Activated CD4-positive, alpha-beta memory T cell treated with anti-CD3 and anti-CD28 coated beads, Interleukin-2, amount 10 ng/mL, durations not matched to agents 7 days and 5 days (primary cell): ENCODE measurements at regions not wholly inside any gene's neighbourhood (a gene's known extent, or its start where the extent isn't known, plus 50 kb on each side); places are given as distances from the start of the nearest gene placed in this dataset.

Experiments used
- CTCF ChIA-PET: fragments of 350-600 bp; sonication (Branson Sonifier 250); formaldehyde crosslinking; loops from one replicate; lab custom pipeline; 2021; ENCODE audit warnings: antibody characterized with exemption, inconsistent platforms; lab: Charles Lee
- POLR2A ChIA-PET: fragments of 350-600 bp; sonication (Branson Sonifier 250); formaldehyde crosslinking; loops from one replicate; lab custom pipeline; 2021; ENCODE audit warnings: antibody characterized with exemption; lab: Charles Lee
- DNase-seq: peaks from one replicate; pipeline ENCODE4 v3.0.0-alpha.2; 2020
- H3K27ac Mint-ChIP-seq: one replicate; pipeline ENCODE4 v1.8.0; 2021; ENCODE audit warnings: mild to moderate bottlenecking, mixed read lengths
- H3K27me3 Mint-ChIP-seq: one replicate; pipeline ENCODE4 v1.8.0; 2021; ENCODE audit warnings: mixed read lengths
- H3K36me3 Mint-ChIP-seq: one replicate; pipeline ENCODE4 v1.8.0; 2021; ENCODE audit warnings: low read depth, mixed read lengths
- H3K4me1 Mint-ChIP-seq: one replicate; pipeline ENCODE4 v1.8.0; 2021; ENCODE audit warnings: mixed read lengths
- H3K4me3 Mint-ChIP-seq: one replicate; pipeline ENCODE4 v1.8.0; 2021; ENCODE audit warnings: mild to moderate bottlenecking, mixed read lengths
- H3K9me3 Mint-ChIP-seq: one replicate; pipeline ENCODE4 v1.8.0; 2021; ENCODE audit warnings: mixed read lengths

DNA sequence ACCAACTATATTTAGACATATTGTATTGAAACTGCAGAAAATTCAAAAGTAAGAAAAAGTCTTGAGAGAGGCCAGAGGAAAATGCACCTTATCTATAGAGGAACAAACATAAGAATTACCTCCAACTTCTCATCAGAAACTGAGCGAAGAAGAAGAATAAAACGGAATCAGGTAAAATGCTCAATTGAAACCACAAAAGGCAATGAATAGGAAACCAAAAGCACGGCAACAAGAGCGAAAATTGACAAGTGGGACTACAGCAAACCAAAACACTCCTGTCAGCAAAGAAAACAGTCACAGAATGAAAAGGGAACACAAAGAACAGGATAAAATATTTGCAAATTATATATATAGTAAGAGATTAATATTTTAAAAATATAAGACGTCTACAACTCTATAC lies 61.9 kb upstream of the PARP11 start:
- Mint-ChIP-seq H3K4me1 (peaks cover 47% of the 10 kb centered on the region), H3K27me3 (no peaks in the 10 kb centered on the region), H3K9me3 (no peaks in the 10 kb centered on the region), H3K4me3 (peak overlapping the region; percentile 56), H3K27ac (peak overlapping the region; percentile 72), H3K36me3 (no peaks in the 10 kb centered on the region)
- DNase-seq, result no peak
- CTCF ChIA-PET, result interaction anchor here (1.5 to 2.1 kb wide), 3 partner anchors 12 to 51 kb away, joined by 5 to 13 read pairs (median 7); no protein-coding TSS in a partner anchor
- POLR2A ChIA-PET, result interaction anchor here (1.4 to 2.5 kb wide), 7 partner anchors 10 to 339 kb away, joined by 3 to 13 read pairs (median 6); partner anchors contain the start of gene CCND2

DNA sequence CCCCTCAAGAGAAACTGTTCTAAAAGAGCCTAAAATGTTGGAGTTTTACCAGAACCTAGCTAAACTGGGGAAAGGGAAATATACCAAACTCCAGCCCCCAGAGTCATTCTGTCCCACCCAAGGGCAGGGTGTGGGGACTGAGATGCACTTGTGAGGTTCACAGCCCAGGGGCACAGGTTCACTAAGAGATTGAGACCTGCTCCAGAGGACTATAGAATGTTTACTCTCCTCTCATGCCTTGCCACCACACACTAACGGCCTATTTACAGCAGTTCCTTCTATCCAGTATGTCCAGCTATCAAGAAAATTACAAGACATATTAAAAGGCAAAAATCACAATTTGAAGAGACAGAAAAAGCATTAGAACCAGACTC lies 60.6 kb upstream of the PARP11 start:
- Mint-ChIP-seq H3K4me1 (peaks cover 47% of the 10 kb centered on the region), H3K4me3 (peak overlapping the region; percentile 56), H3K9me3 (no peaks in the 10 kb centered on the region), H3K27ac (peak overlapping the region; percentile 63), H3K27me3 (no peaks in the 10 kb centered on the region), H3K36me3 (no peaks in the 10 kb centered on the region)
- ChIA-PET POLR2A (interaction anchor here (0.7 to 2.5 kb wide), 12 partner anchors 9 to 604 kb away, joined by 3 to 13 read pairs (median 6); partner anchors contain the start of genes CCND2, PARP11 and RAD51AP1), CTCF (interaction anchor here (1.1 to 2.1 kb wide), 6 partner anchors 10 to 174 kb away, joined by 3 to 13 read pairs (median 4); no protein-coding TSS in a partner anchor)
- DNase-seq, result no peak

DNA sequence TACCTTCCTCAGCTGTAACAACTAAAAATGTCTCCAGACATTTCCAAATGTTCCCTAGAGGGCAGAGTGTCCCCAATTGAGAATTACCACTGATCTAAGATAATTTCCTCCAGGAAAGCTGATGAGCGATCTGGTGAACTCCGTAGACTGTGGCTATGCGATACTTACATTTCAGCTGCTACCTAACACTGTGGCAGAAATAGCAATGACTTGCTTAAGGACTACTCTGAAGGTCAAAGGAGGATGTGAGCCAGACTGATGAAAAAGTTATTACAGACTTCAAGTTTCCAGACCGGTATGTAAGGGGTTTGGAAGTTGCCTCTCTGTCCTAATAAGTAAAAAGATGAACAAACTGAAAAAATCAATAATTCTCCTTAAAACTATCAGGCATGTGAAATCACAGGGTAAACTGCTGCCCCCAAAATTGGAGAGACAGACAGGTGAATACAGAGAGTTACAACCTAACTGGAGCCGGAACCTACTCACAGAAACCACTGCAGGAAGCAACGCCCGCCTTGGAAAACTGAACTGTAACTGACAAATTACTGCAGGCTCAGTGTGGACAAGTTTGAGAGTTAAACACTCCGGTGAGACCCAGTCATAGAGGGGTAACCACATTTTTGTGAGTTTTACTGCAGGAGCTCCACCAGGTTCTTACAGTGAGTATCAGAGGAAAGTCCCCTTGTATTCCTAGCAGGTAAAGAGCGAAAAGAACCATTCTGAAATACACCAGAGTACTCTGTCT lies 60.0 kb upstream of the PARP11 start:
- peak overlapping the region; percentile 56 for H3K4me3 Mint-ChIP-seq
- H3K36me3 Mint-ChIP-seq, result no peaks in the 10 kb centered on the region
- H3K27me3 Mint-ChIP-seq, result no peaks in the 10 kb centered on the region
- H3K9me3 Mint-ChIP-seq, result no peaks in the 10 kb centered on the region
- peaks cover 47% of the 10 kb centered on the region for H3K4me1 Mint-ChIP-seq
- H3K27ac Mint-ChIP-seq, result peak overlapping the region; percentile 63
- POLR2A ChIA-PET, result interaction anchor here (0.7 to 2.5 kb wide), 10 partner anchors 8 to 363 kb away, joined by 3 to 13 read pairs (median 6); partner anchors contain the start of genes CCND2 and PARP11
- CTCF ChIA-PET, result interaction anchor here (1.1 to 2.1 kb wide), 6 partner anchors 11 to 174 kb away, joined by 3 to 13 read pairs (median 4); no protein-coding TSS in a partner anchor
- DNase-seq, result no peak

DNA sequence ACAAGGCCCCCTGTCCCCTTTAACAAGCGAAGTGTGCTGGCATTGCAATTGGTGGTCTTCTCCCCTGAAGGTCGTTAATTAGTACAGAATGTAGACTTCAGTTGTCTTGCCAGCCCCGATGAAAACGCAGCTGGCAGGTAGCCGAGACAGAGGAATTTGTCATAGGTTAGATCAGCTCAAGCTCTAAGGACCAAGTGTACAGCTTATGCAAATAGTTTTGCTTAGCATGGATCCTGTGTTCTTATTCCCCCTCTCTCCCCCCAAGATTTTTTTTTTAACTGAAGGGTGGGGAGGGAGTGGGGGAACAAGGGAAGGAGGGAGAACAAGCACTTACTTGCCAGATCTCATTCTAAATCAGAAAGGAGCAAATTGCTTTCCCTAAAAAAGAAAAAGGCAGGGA lies 58.6 kb upstream of the PARP11 start:
- CTCF ChIA-PET, result interaction anchor here (1.4 kb wide), 1 partner anchor 46 kb away, joined by 5 read pairs; no protein-coding TSS in a partner anchor
- Mint-ChIP-seq H3K27me3 (peaks cover 4% of the 10 kb centered on the region), H3K4me3 (no peak overlapping the region), H3K27ac (no peak overlapping the region), H3K4me1 (peaks cover 47% of the 10 kb centered on the region), H3K36me3 (no peaks in the 10 kb centered on the region), H3K9me3 (no peaks in the 10 kb centered on the region)
- POLR2A ChIA-PET, result interaction anchor here (0.7 to 1.6 kb wide), 2 partner anchors 30 to 31 kb away, joined by 4 read pairs; no protein-coding TSS in a partner anchor
- no peak for DNase-seq

DNA sequence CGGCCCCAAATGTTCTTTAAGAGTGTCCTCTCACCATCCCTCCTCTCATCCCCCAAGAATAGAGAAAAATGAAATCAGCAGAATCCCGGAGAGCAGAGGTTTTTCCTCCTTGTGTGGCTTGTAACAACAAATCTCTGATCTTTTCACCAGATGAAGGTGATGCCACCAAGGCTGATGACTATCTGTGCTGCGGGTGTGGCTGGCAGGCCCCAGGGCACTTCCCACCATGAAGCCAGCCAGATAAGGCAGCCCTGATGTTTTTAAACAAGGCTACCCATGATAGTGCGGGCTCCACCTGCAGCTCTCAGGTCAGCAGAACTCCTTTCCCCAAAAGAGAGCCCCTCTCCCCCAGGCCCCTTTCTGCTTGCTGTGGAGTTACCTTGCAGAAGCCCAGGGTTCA lies 58.0 kb upstream of the PARP11 start:
- Mint-ChIP-seq H3K9me3 (no peaks in the 10 kb centered on the region), H3K4me1 (peaks cover 47% of the 10 kb centered on the region), H3K27me3 (peaks cover 6% of the 10 kb centered on the region), H3K27ac (no peak overlapping the region), H3K36me3 (no peaks in the 10 kb centered on the region), H3K4me3 (no peak overlapping the region)
- ChIA-PET POLR2A (interaction anchor here (1.6 kb wide), 1 partner anchor 31 kb away, joined by 4 read pairs; no protein-coding TSS in a partner anchor), CTCF (interaction anchor here (1.4 kb wide), 1 partner anchor 45 kb away, joined by 5 read pairs; no protein-coding TSS in a partner anchor)
- DNase-seq, result peak; percentile 34

DNA sequence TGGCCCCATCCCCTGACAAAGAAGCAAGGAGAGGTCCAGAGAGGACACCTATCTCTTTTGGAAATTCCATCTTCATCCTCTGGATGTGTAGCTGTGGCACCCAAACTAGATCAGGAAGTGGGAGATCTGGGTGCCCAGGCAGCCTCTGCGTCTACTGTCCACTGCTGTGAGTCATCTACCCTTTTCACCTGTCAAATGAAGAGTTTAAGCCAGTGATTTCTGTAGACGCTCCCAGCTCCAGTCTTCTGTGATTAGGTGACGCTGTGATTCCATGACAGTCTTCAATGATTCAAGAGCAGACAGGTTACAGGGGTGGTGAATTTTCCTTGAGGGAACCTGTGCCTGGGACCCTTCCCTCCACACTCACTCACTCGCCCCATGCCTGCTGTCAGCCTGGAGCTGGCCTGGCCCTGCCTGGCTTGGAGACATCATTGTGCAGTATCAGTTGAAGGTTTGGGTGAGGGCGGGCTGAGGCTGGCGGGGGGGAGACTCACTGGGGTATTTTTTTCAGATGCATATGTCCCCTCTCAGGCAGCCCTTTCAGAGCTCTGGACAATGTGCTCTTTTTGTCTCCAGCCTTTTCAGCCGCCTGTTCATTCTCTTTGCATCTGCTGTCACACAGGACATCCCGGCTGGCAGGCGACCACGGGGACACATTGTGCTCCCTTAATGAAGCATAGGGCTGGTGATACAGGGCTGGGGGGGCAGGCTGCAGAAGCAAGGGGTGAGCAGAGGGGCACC lies 56.8 kb upstream of the PARP11 start:
- Mint-ChIP-seq H3K27me3 (peaks cover 7% of the 10 kb centered on the region), H3K4me1 (peaks cover 37% of the 10 kb centered on the region), H3K27ac (no peak overlapping the region), H3K4me3 (no peak overlapping the region), H3K36me3 (no peaks in the 10 kb centered on the region), H3K9me3 (no peaks in the 10 kb centered on the region)
- CTCF ChIA-PET, result no interaction called here
- no peak for DNase-seq
- POLR2A ChIA-PET, result interaction anchor here (1.0 to 1.6 kb wide), 2 partner anchors 32 to 33 kb away, joined by 4 read pairs; no protein-coding TSS in a partner anchor

DNA sequence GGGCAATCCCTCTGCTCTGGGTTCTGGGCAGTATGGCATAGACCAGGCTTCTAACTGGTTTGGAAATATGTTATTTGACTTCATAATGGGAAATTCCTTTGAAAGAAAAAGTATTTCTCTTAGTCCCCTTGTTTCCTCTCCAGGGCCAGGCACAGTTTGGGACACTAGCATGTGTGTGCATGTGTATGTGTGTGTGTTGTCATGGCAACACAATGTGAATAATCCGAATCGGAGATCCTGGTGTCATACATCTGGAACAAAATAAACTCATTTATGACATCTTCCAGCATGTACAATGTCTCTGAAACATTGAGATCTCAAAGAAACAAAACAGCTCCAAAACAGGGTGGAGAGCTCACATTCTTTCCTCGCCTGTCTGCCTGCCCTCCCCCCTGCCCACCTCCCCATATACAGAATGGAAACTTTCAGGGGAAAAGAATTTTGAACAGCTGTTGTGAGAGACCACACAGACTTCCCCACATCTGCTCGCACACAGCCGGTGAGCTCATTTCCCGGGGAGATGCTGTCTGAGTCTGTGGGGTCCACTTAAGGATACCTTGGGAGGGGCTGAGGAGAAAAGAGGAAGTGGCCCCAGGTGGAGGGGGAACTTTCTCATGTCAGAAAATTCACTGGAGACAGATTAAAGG lies 55.5 kb upstream of the PARP11 start:
- H3K9me3 Mint-ChIP-seq, result no peaks in the 10 kb centered on the region
- no peak for DNase-seq
- ChIA-PET CTCF (interaction anchor here (1.0 kb wide), 1 partner anchor 19 kb away, joined by 3 read pairs; no protein-coding TSS in a partner anchor), POLR2A (interaction anchor here (1.0 kb wide), 1 partner anchor 34 kb away, joined by 4 read pairs; no protein-coding TSS in a partner anchor)
- H3K4me1 Mint-ChIP-seq, result peaks cover 28% of the 10 kb centered on the region
- no peaks in the 10 kb centered on the region for H3K36me3 Mint-ChIP-seq
- no peak overlapping the region for H3K27ac Mint-ChIP-seq
- H3K27me3 Mint-ChIP-seq, result peaks cover 11% of the 10 kb centered on the region
- no peak overlapping the region for H3K4me3 Mint-ChIP-seq

DNA sequence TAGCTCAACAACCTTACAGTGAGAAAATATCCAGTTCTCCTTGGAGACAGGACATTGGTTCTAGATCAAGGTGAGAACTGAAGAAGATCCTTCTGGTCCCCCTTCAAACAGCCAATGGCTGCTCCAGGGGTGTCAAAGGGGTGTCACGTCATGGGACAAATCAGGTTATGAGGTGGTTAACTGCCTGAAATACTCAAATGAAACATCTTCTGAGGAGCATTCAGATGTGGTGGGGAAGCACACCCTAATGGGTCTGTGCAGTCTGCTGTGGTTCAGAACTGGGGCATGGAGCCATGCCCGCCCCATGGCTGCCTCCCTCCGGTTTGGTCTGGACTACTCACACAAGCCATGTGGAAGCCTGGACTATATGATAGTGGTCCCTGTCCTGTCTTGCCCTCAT lies 52.4 kb upstream of the PARP11 start:
- Mint-ChIP-seq H3K36me3 (no peaks in the 10 kb centered on the region), H3K4me1 (peaks cover 5% of the 10 kb centered on the region), H3K27ac (no peak overlapping the region), H3K27me3 (peaks cover 23% of the 10 kb centered on the region), H3K4me3 (no peak overlapping the region), H3K9me3 (no peaks in the 10 kb centered on the region)
- ChIA-PET CTCF (no interaction called here), POLR2A (interaction anchor here (0.5 to 1.2 kb wide), 2 partner anchors 9 to 37 kb away, joined by 3 to 6 read pairs; no protein-coding TSS in a partner anchor)
- no peak for DNase-seq

DNA sequence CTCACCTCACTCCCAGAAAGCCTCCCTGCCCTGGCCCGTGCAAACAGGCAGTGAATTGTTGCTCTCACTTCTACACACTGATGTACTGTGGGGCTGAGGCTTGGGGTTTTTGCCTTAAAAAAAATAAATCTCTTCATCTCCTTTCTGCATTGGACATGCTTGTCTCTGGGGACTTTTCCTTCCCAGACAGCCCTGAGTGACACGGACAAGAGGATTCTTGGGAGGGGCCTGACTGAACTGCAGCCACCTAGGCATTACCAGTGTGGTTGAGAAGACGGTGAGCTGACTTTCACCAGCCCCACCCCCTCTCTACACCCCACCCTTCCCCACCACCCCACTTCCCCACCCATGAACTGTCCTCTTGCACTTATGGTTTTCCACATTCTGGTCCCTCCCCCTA lies 51.6 kb upstream of the PARP11 start:
- ChIA-PET POLR2A (interaction anchor here (1.2 kb wide), 1 partner anchor 10 kb away, joined by 6 read pairs; no protein-coding TSS in a partner anchor), CTCF (no interaction called here)
- H3K27me3 Mint-ChIP-seq, result peaks cover 23% of the 10 kb centered on the region
- H3K27ac Mint-ChIP-seq, result no peak overlapping the region
- DNase-seq, result no peak
- H3K4me1 Mint-ChIP-seq, result peaks cover 4% of the 10 kb centered on the region
- H3K36me3 Mint-ChIP-seq, result no peaks in the 10 kb centered on the region
- H3K4me3 Mint-ChIP-seq, result no peak overlapping the region
- H3K9me3 Mint-ChIP-seq, result no peaks in the 10 kb centered on the region

DNA sequence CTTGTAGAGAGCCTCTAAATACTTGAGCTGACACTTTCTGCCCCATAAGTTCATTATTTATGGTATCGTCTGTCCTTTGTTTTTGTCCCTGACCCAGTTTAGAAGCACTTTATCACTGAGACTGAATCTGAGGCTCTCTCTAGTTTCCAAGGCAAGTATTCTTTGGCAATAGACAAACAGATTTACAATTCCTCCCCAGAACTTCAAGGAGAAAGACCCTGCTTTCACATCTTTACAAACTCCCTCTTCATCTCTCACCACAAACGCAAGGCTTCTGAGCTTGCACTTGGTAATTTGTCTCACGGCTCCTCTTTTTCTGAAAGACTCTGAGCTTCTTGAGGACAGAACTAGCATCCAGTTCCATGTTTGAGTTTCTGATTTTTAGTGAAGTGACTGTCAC lies 49.8 kb upstream of the PARP11 start:
- ChIA-PET CTCF (no interaction called here), POLR2A (interaction anchor here (1.3 kb wide), 1 partner anchor 51 kb away, joined by 4 read pairs; no protein-coding TSS in a partner anchor)
- DNase-seq, result no peak
- H3K36me3 Mint-ChIP-seq, result no peaks in the 10 kb centered on the region
- peaks cover 4% of the 10 kb centered on the region for H3K4me1 Mint-ChIP-seq
- no peak overlapping the region for H3K27ac Mint-ChIP-seq
- H3K4me3 Mint-ChIP-seq, result no peak overlapping the region
- no peaks in the 10 kb centered on the region for H3K9me3 Mint-ChIP-seq
- H3K27me3 Mint-ChIP-seq, result peaks cover 23% of the 10 kb centered on the region
